ENCODE measurements at regions not wholly inside any gene's neighbourhood (a gene's known extent, or its start where the extent isn't known, plus 50 kb on each side); places are given as distances from the start of the nearest gene placed in this dataset.

DNA sequence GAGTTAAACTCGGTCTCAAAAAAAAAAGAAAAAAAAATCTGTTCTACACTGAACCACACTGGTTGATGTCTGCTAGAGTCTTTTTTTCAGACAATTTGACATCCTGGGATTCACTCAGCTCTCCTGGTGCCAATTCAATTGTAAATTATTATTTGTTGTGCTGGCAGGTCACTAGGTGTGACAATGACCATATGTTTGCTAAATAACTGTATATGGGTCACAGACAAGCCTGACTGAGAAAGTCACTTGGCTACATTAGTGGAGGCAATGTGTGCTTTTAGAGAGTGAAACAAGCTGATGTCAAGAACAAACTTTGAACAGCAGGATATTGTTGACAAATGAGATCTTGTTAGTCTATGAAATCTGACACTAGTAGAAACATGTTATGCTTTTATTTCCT lies 1379.1 kb downstream of the ZPLD1 start (continued):
- no peak for TF ChIP-seq E2F8 (IDR thresholded peaks at IDR 0.05; ENCODE audit: low read depth, partially characterized antibody)
- TF ChIP-seq, protein P1, sequence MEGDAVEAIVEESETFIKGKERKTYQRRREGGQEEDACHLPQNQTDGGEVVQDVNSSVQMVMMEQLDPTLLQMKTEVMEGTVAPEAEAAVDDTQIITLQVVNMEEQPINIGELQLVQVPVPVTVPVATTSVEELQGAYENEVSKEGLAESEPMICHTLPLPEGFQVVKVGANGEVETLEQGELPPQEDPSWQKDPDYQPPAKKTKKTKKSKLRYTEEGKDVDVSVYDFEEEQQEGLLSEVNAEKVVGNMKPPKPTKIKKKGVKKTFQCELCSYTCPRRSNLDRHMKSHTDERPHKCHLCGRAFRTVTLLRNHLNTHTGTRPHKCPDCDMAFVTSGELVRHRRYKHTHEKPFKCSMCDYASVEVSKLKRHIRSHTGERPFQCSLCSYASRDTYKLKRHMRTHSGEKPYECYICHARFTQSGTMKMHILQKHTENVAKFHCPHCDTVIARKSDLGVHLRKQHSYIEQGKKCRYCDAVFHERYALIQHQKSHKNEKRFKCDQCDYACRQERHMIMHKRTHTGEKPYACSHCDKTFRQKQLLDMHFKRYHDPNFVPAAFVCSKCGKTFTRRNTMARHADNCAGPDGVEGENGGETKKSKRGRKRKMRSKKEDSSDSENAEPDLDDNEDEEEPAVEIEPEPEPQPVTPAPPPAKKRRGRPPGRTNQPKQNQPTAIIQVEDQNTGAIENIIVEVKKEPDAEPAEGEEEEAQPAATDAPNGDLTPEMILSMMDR (IDR thresholded peaks at IDR 0.05 in 2 of 3, conservative IDR thresholded peaks at IDR 0.05 in 1 of 3; ENCODE audit: control insufficient read depth in 2 of 3, extremely low read depth in 1 of 3, insufficient read depth in 1 of 3, low read depth in 3 of 3, low read length in 3 of 3): no peak
- TF ChIP-seq, protein P2, sequence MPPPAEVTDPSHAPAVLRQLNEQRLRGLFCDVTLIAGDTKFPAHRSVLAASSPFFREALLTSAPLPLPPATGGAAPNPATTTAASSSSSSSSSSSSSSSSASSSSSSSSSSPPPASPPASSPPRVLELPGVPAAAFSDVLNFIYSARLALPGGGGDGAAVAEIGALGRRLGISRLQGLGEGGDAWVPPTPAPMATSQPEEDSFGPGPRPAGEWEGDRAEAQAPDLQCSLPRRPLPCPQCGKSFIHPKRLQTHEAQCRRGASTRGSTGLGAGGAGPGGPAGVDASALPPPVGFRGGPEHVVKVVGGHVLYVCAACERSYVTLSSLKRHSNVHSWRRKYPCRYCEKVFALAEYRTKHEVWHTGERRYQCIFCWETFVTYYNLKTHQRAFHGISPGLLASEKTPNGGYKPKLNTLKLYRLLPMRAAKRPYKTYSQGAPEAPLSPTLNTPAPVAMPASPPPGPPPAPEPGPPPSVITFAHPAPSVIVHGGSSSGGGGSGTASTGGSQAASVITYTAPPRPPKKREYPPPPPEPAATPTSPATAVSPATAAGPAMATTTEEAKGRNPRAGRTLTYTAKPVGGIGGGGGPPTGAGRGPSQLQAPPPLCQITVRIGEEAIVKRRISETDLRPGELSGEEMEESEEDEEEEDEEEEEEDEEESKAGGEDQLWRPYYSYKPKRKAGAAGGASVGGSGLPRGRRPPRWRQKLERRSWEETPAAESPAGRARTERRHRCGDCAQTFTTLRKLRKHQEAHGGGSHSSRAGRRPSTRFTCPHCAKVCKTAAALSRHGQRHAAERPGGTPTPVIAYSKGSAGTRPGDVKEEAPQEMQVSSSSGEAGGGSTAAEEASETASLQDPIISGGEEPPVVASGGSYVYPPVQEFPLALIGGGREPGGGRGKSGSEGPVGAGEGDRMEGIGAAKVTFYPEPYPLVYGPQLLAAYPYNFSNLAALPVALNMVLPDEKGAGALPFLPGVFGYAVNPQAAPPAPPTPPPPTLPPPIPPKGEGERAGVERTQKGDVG (CRISPR knock-in tag; IDR thresholded peaks at IDR 0.05): no peak
- TF ChIP-seq FOS (IDR thresholded peaks at IDR 0.05; ENCODE audit: borderline replicate concordance, extremely low read depth, insufficient read length): no peak
- TF ChIP-seq NRF1 (conservative IDR thresholded peaks at IDR 0.05; ENCODE audit: low read depth, low read length): no peak
- TF ChIP-seq NFYB (IDR thresholded peaks at IDR 0.05; ENCODE audit: insufficient read depth, low read depth, low read length): no peak
- no peak for TF ChIP-seq ZBTB40 (IDR thresholded peaks at IDR 0.05; ENCODE audit: borderline replicate concordance)
- no peak for TF ChIP-seq LARP7 (IDR thresholded peaks at IDR 0.05)
- TF ChIP-seq CBX5 (IDR thresholded peaks at IDR 0.05; ENCODE audit: low read depth): no peak
- no peak for TF ChIP-seq CREM (IDR thresholded peaks at IDR 0.05; ENCODE audit: low read depth)
- TF ChIP-seq, protein P3, sequence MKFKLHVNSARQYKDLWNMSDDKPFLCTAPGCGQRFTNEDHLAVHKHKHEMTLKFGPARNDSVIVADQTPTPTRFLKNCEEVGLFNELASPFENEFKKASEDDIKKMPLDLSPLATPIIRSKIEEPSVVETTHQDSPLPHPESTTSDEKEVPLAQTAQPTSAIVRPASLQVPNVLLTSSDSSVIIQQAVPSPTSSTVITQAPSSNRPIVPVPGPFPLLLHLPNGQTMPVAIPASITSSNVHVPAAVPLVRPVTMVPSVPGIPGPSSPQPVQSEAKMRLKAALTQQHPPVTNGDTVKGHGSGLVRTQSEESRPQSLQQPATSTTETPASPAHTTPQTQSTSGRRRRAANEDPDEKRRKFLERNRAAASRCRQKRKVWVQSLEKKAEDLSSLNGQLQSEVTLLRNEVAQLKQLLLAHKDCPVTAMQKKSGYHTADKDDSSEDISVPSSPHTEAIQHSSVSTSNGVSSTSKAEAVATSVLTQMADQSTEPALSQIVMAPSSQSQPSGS (IDR thresholded peaks at IDR 0.05; ENCODE audit: low read length): no peak
- no peak for TF ChIP-seq HDGF (IDR thresholded peaks at IDR 0.05)
- TF ChIP-seq TCF7 (IDR thresholded peaks at IDR 0.05; ENCODE audit: borderline replicate concordance): no peak
- TF ChIP-seq USF2 (IDR thresholded peaks at IDR 0.05; ENCODE audit: borderline replicate concordance, low read depth, low read length): no peak
- TF ChIP-seq TAF1 (IDR thresholded peaks at IDR 0.05; ENCODE audit: borderline replicate concordance, low read depth, low read length): no peak
